H1 (cell line): ENCODE measurements at regions not wholly inside any gene's neighbourhood (a gene's known extent, or its start where the extent isn't known, plus 50 kb on each side); places are given as distances from the start of the nearest gene placed in this dataset.

Source experiments
- CTCF ChIA-PET: fragments of 300-600 bp; sonication (Branson Sonifier 250); formaldehyde crosslinking; loops from one replicate; lab custom pipeline; 2021; ENCODE audit not compliant: partially characterized antibody; lab: Charles Lee
- POLR2A ChIA-PET: fragments of 300-600 bp; sonication (Branson Sonifier 250); formaldehyde crosslinking; loops from one replicate; lab custom pipeline; 2021; ENCODE audit warnings: inconsistent platforms; ENCODE audit not compliant: partially characterized antibody; lab: Charles Lee
- DNase-seq, 2 experiments: peaks; one replicate each; pipeline versions ENCODE4 v3.0.0 to v3.0.0-alpha.2; 2010 to 2022; ENCODE audit warnings: low spot score in 2 of 2, low read depth in 1 of 2, mixed read lengths in 1 of 2
- FAIRE-seq: peaks from 2 replicates; lab custom pipeline; 2011; peaks lifted over from hg19 to GRCh38; lab: Jason Lieb, UNC
- H2AFZ ChIP-seq: 2 replicates; pipeline ENCODE4 v1.8.1; 2012; ENCODE audit warnings: low read length, inconsistent platforms
- H2AK5ac ChIP-seq: 2 replicates; pipeline ENCODE4 v1.6.1; 2013; ENCODE audit warnings: low read depth, low read length
- H2BK120ac ChIP-seq: replicated peaks from 2 replicates; pipeline ENCODE3; 2013; ENCODE audit warnings: low read depth, low read length, inconsistent platforms
- H2BK12ac ChIP-seq: 2 replicates; pipeline ENCODE4 v1.6.1; 2013; ENCODE audit warnings: low read depth, low read length
- H2BK15ac ChIP-seq: 2 replicates; pipeline ENCODE4 v1.6.1; 2013; ENCODE audit warnings: low read length
- H2BK20ac ChIP-seq: 2 replicates; pipeline ENCODE4 v1.6.1; 2013; ENCODE audit warnings: low read length
- H2BK5ac ChIP-seq: 2 replicates; pipeline ENCODE4 v1.6.1; 2013; ENCODE audit warnings: low read depth, low read length
- H3K14ac ChIP-seq: 2 replicates; pipeline ENCODE4 v1.6.1; 2013; ENCODE audit warnings: inconsistent platforms; ENCODE audit not compliant: insufficient read length
- H3K18ac ChIP-seq: 2 replicates; pipeline ENCODE4 v1.6.1; 2013; ENCODE audit warnings: low read length; ENCODE audit errors: extremely low read depth
- H3K23ac ChIP-seq: 2 replicates; pipeline ENCODE4 v1.6.1; 2013; ENCODE audit warnings: inconsistent platforms; ENCODE audit not compliant: insufficient read length
- H3K23me2 ChIP-seq: 2 replicates; pipeline ENCODE4 v1.6.1; 2013; ENCODE audit warnings: low read depth, low read length
- H3K27ac ChIP-seq: 2 replicates; pipeline ENCODE4 v1.6.1; 2011; ENCODE audit warnings: low read depth, low read length, inconsistent platforms
- H3K27me3 ChIP-seq, 4 experiments: replicated peaks in 1 of 4; 1 replicate in 1 of 4; 2 replicates in 3 of 4; pipeline versions ENCODE4 v1.6.1 to v1.8.1; 2011 to 2013; ENCODE audit warnings: low read length in 3 of 4, mild to moderate bottlenecking in 3 of 4, inconsistent platforms in 2 of 4, mixed read lengths in 2 of 4, moderate library complexity in 1 of 4; ENCODE audit not compliant: control insufficient read depth in 3 of 4, insufficient read depth in 3 of 4; ENCODE audit errors: extremely low read depth in 1 of 4
- H3K36me3 ChIP-seq, 4 experiments: 2 replicates each; pipeline versions ENCODE4 v1.6.1 to v1.8.1; 2011 to 2013; ENCODE audit warnings: mild to moderate bottlenecking in 4 of 4, low read length in 3 of 4, moderate library complexity in 2 of 4, control low read depth in 1 of 4, inconsistent platforms in 1 of 4; ENCODE audit not compliant: insufficient read depth in 4 of 4, control insufficient read depth in 2 of 4
- H3K4ac ChIP-seq: replicated peaks from 2 replicates; pipeline ENCODE3; 2013; ENCODE audit warnings: low read length, low read depth, mixed read lengths, inconsistent platforms; ENCODE audit not compliant: insufficient read length
- H3K4me1 ChIP-seq, 4 experiments: replicated peaks in 1 of 4; 1 replicate in 1 of 4; 2 replicates in 3 of 4; pipeline versions ENCODE4 v1.6.1 to v1.8.1; 2011 to 2013; ENCODE audit warnings: low read length in 3 of 4, inconsistent platforms in 2 of 4, mixed read lengths in 1 of 4; ENCODE audit not compliant: insufficient read depth in 4 of 4, control insufficient read depth in 3 of 4
- H3K4me2 ChIP-seq, 2 experiments: 2 replicates each; pipeline versions ENCODE4 v1.6.1 to v1.8.1; 2011 to 2013; ENCODE audit warnings: low read depth in 2 of 2, low read length in 2 of 2, control low read depth in 1 of 2, inconsistent platforms in 1 of 2, mild to moderate bottlenecking in 1 of 2; ENCODE audit not compliant: insufficient read depth in 1 of 2
- H3K4me3 ChIP-seq, 4 experiments: fragments of 200-600, 300-600 bp in 1 of 4; sonication (generic), shearing (Covaris generic), sonication (Bioruptor Twin) in 1 of 4; 2 replicates each; pipeline versions ENCODE4 v1.5.1 to v1.8.1; 2011 to 2016; ENCODE audit warnings: low read length in 4 of 4, low read depth in 3 of 4, control low read depth in 2 of 4, inconsistent platforms in 2 of 4, mild to moderate bottlenecking in 2 of 4, mixed read lengths in 1 of 4, moderate library complexity in 1 of 4; ENCODE audit not compliant: insufficient read depth in 2 of 4; ENCODE audit errors: extremely low read depth in 1 of 4
- H3K56ac ChIP-seq: replicated peaks from 2 replicates; pipeline ENCODE3; 2013; ENCODE audit warnings: low read depth, mild to moderate bottlenecking, mixed read lengths, low read length, inconsistent platforms; ENCODE audit not compliant: insufficient read length
- H3K79me1 ChIP-seq: 2 replicates; pipeline ENCODE4 v1.6.1; 2013; ENCODE audit warnings: low read depth, low read length, control low read depth
- H3K79me2 ChIP-seq, 2 experiments: 2 replicates each; pipeline versions ENCODE4 v1.6.1 to v1.8.1; 2012 to 2013; ENCODE audit warnings: low read length in 2 of 2, mild to moderate bottlenecking in 2 of 2, inconsistent platforms in 1 of 2; ENCODE audit not compliant: insufficient read depth in 2 of 2, control insufficient read depth in 1 of 2
- H3K9ac ChIP-seq, 4 experiments: replicated peaks in 1 of 4; 1 replicate in 1 of 4; 2 replicates in 3 of 4; pipeline versions ENCODE4 v1.6.1 to v1.8.1; 2011 to 2013; ENCODE audit warnings: low read depth in 3 of 4, low read length in 3 of 4, control low read depth in 2 of 4, mild to moderate bottlenecking in 2 of 4, moderate library complexity in 2 of 4, inconsistent platforms in 1 of 4; ENCODE audit errors: extremely low read depth in 1 of 4
- H3K9me3 ChIP-seq, 2 experiments: 2 replicates each; pipeline versions ENCODE4 v1.6.1 to v1.8.1; 2012 to 2013; ENCODE audit warnings: mild to moderate bottlenecking in 2 of 2, moderate library complexity in 2 of 2, control low read depth in 1 of 2, inconsistent platforms in 1 of 2, low read depth in 1 of 2, low read length in 1 of 2, mixed read lengths in 1 of 2; ENCODE audit not compliant: insufficient read depth in 2 of 2
- H4K20me1 ChIP-seq, 2 experiments: replicated peaks in 1 of 2; 2 replicates each; pipeline versions ENCODE3 to v1.8.1; 2011 to 2013; ENCODE audit warnings: inconsistent platforms in 2 of 2, low read length in 2 of 2, mild to moderate bottlenecking in 1 of 2; ENCODE audit not compliant: insufficient read depth in 2 of 2, control insufficient read depth in 1 of 2
- H4K5ac ChIP-seq: 2 replicates; pipeline ENCODE4 v1.6.1; 2013; ENCODE audit warnings: low read length, low read depth, mixed read lengths, inconsistent platforms; ENCODE audit not compliant: insufficient read length
- H4K8ac ChIP-seq: 2 replicates; pipeline ENCODE4 v1.8.0; 2013; ENCODE audit warnings: mild to moderate bottlenecking, moderate library complexity, low read length, inconsistent platforms; ENCODE audit not compliant: insufficient read depth; ENCODE audit errors: extremely low read depth
- H4K91ac ChIP-seq: replicated peaks from 2 replicates; pipeline ENCODE3; 2013; ENCODE audit warnings: low read length, mixed read lengths, inconsistent platforms; ENCODE audit not compliant: insufficient read length
- KDM4A ChIP-seq: IDR thresholded peaks from one replicate; pipeline ENCODE4 v1.7.1; 2012; ENCODE audit warnings: low read depth, mild to moderate bottlenecking, moderate library complexity, low read length, inconsistent platforms; ENCODE audit not compliant: severe bottlenecking
- RAD21 ChIP-seq, 2 experiments: IDR thresholded peaks in 1 of 2; conservative IDR thresholded peaks in 1 of 2; 2 replicates each; pipeline ENCODE4 v1.6.1; 2011; ENCODE audit warnings: low read depth in 2 of 2, low read length in 2 of 2, improper control_type of control experiment in 1 of 2, inconsistent platforms in 1 of 2, mild to moderate bottlenecking in 1 of 2, moderate library complexity in 1 of 2
- WGBS, 2 experiments: shearing (Covaris generic) in 1 of 2; methylation state at CpG; one replicate each; pipeline versions ENCODE4 v1.1.6 to v1.1.7; 2013 to 2015; ENCODE audit warnings: low lambda C conversion rate in 2 of 2, mixed read lengths in 2 of 2, inconsistent platforms in 1 of 2, low coverage in 1 of 2, missing lambda C conversion rate in 1 of 2; ENCODE audit not compliant: insufficient replicate concordance in 2 of 2, insufficient coverage in 1 of 2, insufficient read length in 1 of 2; ENCODE audit errors: extremely low coverage in 1 of 2, missing lambda C conversion rate in 1 of 2; 5-methylcytosine and 5-hydroxymethylcytosine counted together
- TF ChIP-seq, protein P1 (sequence below), 3 experiments: IDR thresholded peaks; 1 replicate in 2 of 3; 2 replicates in 1 of 3; pipeline versions ENCODE4 v1.5.1 to v1.6.1; 2011; ENCODE audit warnings: low read length in 3 of 3, mild to moderate bottlenecking in 3 of 3, inconsistent platforms in 2 of 3, low read depth in 1 of 3, moderate library complexity in 1 of 3; ENCODE audit not compliant: insufficient read depth in 1 of 3; ENCODE audit errors: control extremely low read depth in 1 of 3

DNA sequence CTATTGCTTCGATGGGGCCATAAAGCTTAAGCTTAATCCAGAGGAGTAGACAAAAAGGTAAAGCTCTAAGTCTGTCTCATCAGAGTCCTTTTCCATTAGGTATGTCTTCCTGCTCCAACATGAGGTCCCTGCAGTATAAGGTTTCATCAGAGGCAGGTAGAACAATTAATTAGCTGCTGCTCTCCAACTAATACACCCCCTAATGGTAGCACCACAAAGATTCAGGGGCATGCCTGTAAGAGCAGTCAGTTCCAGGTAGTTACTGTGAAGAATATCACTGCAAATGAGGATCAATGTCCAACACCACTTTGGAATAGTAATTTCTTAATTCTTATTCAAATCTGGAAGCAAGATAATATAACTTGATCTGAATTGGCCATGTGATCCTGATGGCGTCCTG lies 160.3 kb upstream of the ESRRG start:
- Histone ChIP-seq H4K91ac (no peak overlapping the region), H3K4me1 (0 out of 7 replicates have a peak, but pooled peaks cover 0 to 1% (median 0%) of the 10 kb centered on the region in 4 experiments), H2BK20ac (no peak overlapping the region), H3K56ac (no peak overlapping the region), H2AFZ (no peak overlapping the region), H3K79me1 (no peaks in the 10 kb centered on the region), H2BK15ac (no peak overlapping the region), H2BK5ac (no peak overlapping the region), H3K18ac (no peak overlapping the region), H3K23me2 (no peaks in the 10 kb centered on the region), H3K36me3 (no peaks in the 10 kb centered on the region), H3K14ac (no peak overlapping the region), H3K4ac (no peak overlapping the region), H4K8ac (no peak overlapping the region), H3K9me3 (no peaks in the 10 kb centered on the region), H3K23ac (no peak overlapping the region), H3K27me3 (no peaks in the 10 kb centered on the region), H4K20me1 (no peaks in the 10 kb centered on the region), H4K5ac (no peak overlapping the region), H3K4me2 (no peak overlapping the region), H3K27ac (no peak overlapping the region), H3K79me2 (no peaks in the 10 kb centered on the region), H2AK5ac (no peak overlapping the region), H2BK12ac (no peak overlapping the region), H3K4me3 (no peak overlapping the region), H3K9ac (no peak overlapping the region), H2BK120ac (no peak overlapping the region)
- ChIA-PET POLR2A (no interaction called here), CTCF (interaction anchor here (0.6 to 1.6 kb wide), 9 partner anchors 12 to 89 kb away, joined by 3 to 8 read pairs (median 3); no protein-coding TSS in a partner anchor)
- 87% methylated on average over 2 of the region's 2 CpGs; no CpG with 5 or more reads in 1 of the 2 experiments for WGBS, 2 experiments
- DNase-seq (no peak), FAIRE-seq (no peak)
- TF ChIP-seq RAD21 (IDR thresholded peaks at IDR 0.05 in 1 of 2, conservative IDR thresholded peaks at IDR 0.05 in 1 of 2; ENCODE audit: low read depth in 2 of 2, low read length in 2 of 2): peak; percentile 15 to 43; a peak in 3 of 4 replicates
- no peak for TF ChIP-seq KDM4A
- TF ChIP-seq, protein P1, sequence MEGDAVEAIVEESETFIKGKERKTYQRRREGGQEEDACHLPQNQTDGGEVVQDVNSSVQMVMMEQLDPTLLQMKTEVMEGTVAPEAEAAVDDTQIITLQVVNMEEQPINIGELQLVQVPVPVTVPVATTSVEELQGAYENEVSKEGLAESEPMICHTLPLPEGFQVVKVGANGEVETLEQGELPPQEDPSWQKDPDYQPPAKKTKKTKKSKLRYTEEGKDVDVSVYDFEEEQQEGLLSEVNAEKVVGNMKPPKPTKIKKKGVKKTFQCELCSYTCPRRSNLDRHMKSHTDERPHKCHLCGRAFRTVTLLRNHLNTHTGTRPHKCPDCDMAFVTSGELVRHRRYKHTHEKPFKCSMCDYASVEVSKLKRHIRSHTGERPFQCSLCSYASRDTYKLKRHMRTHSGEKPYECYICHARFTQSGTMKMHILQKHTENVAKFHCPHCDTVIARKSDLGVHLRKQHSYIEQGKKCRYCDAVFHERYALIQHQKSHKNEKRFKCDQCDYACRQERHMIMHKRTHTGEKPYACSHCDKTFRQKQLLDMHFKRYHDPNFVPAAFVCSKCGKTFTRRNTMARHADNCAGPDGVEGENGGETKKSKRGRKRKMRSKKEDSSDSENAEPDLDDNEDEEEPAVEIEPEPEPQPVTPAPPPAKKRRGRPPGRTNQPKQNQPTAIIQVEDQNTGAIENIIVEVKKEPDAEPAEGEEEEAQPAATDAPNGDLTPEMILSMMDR (IDR thresholded peaks at IDR 0.05; ENCODE audit: control extremely low read depth in 1 of 3, insufficient read depth in 1 of 3, low read depth in 1 of 3, low read length in 3 of 3): peak in 2 of 3 experiments; percentile 17 to 40; a peak in 1 of 4 replicates
